ENCODE measurements at regions not wholly inside any gene's neighbourhood (a gene's known extent, or its start where the extent isn't known, plus 50 kb on each side); places are given as distances from the start of the nearest gene placed in this dataset.
A peak's percentile ranks its signal among the peaks of the same experiment; 100 is the strongest.
"Not testable (repeated sequence)": the region's sequence is repeated elsewhere in the genome, so short reads cannot be mapped to it uniquely, and the experiment has no call there.

- FAIRE-seq: peak; percentile 54
Measured at GRCh38 chr11:33957304-33957917, 65.5 kb upstream of the LMO2 start.

GRCh38 chr11:33956611-33957010 is 64.7 kb upstream of the LMO2 start:
- DNase-seq (ENCODE audit: insufficient read length) (no peak), FAIRE-seq (no peak)
- no peak for TF ChIP-seq POLR2AphosphoS5 (IDR thresholded peaks at IDR 0.05; ENCODE audit: low read depth, low read length)
- TF ChIP-seq TAF1 (IDR thresholded peaks at IDR 0.05; ENCODE audit: borderline replicate concordance, low read depth, low read length): no peak
- no peak for TF ChIP-seq POLR2A (IDR thresholded peaks at IDR 0.05; ENCODE audit: low read depth, low read length)

More at GRCh38 chr11:33957304-33957917, 65.5 kb upstream of the LMO2 start:
- no peak for TF ChIP-seq POLR2A (IDR thresholded peaks at IDR 0.05; ENCODE audit: low read depth, low read length)
- no peak for TF ChIP-seq TAF1 (IDR thresholded peaks at IDR 0.05; ENCODE audit: borderline replicate concordance, low read depth, low read length)
- TF ChIP-seq POLR2AphosphoS5 (IDR thresholded peaks at IDR 0.05; ENCODE audit: low read depth, low read length): no peak
- DNase-seq (ENCODE audit: insufficient read length): no peak

- DNase-seq (ENCODE audit: insufficient read length) (no peak), FAIRE-seq (no peak)
- TF ChIP-seq POLR2AphosphoS5 (IDR thresholded peaks at IDR 0.05; ENCODE audit: low read depth, low read length): no peak
- TF ChIP-seq TAF1 (IDR thresholded peaks at IDR 0.05; ENCODE audit: borderline replicate concordance, low read depth, low read length): no peak
- TF ChIP-seq POLR2A (IDR thresholded peaks at IDR 0.05; ENCODE audit: low read depth, low read length): no peak
Measured at GRCh38 chr11:33953289-33953688, 61.4 kb upstream of the LMO2 start.

- FAIRE-seq (no peak), DNase-seq (ENCODE audit: insufficient read length) (no peak)
- no peak for TF ChIP-seq POLR2AphosphoS5 (IDR thresholded peaks at IDR 0.05; ENCODE audit: low read depth, low read length)
- TF ChIP-seq POLR2A (IDR thresholded peaks at IDR 0.05; ENCODE audit: low read depth, low read length): no peak
- TF ChIP-seq TAF1 (IDR thresholded peaks at IDR 0.05; ENCODE audit: borderline replicate concordance, low read depth, low read length): no peak
Measured at GRCh38 chr11:33952805-33953204, 60.9 kb upstream of the LMO2 start.

- TF ChIP-seq POLR2AphosphoS5 (IDR thresholded peaks at IDR 0.05; ENCODE audit: low read depth, low read length): no peak
- TF ChIP-seq TAF1 (IDR thresholded peaks at IDR 0.05; ENCODE audit: borderline replicate concordance, low read depth, low read length): no peak
- no peak for TF ChIP-seq POLR2A (IDR thresholded peaks at IDR 0.05; ENCODE audit: low read depth, low read length)
- FAIRE-seq (peak; percentile 71), DNase-seq (ENCODE audit: insufficient read length) (no peak)
Measured at GRCh38 chr11:33949252-33949913, 57.5 kb upstream of the LMO2 start.

GRCh38 chr11:33948494-33948893 is 56.6 kb upstream of the LMO2 start:
- FAIRE-seq: peak; percentile 24
- TF ChIP-seq POLR2A (IDR thresholded peaks at IDR 0.05; ENCODE audit: low read depth, low read length) (no peak), TAF1 (IDR thresholded peaks at IDR 0.05; ENCODE audit: borderline replicate concordance, low read depth, low read length) (no peak), POLR2AphosphoS5 (IDR thresholded peaks at IDR 0.05; ENCODE audit: low read depth, low read length) (no peak)
- DNase-seq (ENCODE audit: insufficient read length): no peak

GRCh38 chr11:33947918-33948317 is 56.0 kb upstream of the LMO2 start:
- not testable (repeated sequence) for DNase-seq (ENCODE audit: insufficient read length); FAIRE-seq

GRCh38 chr11:33946930-33947329 is 55.1 kb upstream of the LMO2 start:
- FAIRE-seq: no peak
- DNase-seq (ENCODE audit: insufficient read length): no peak
- TF ChIP-seq POLR2A (IDR thresholded peaks at IDR 0.05; ENCODE audit: low read depth, low read length): no peak
- no peak for TF ChIP-seq TAF1 (IDR thresholded peaks at IDR 0.05; ENCODE audit: borderline replicate concordance, low read depth, low read length)
- TF ChIP-seq POLR2AphosphoS5 (IDR thresholded peaks at IDR 0.05; ENCODE audit: low read depth, low read length): no peak

GRCh38 chr11:33945481-33946268 is 53.8 kb upstream of the LMO2 start:
- DNase-seq (ENCODE audit: insufficient read length): no peak
- TF ChIP-seq TAF1 (IDR thresholded peaks at IDR 0.05; ENCODE audit: borderline replicate concordance, low read depth, low read length): no peak
- TF ChIP-seq POLR2AphosphoS5 (IDR thresholded peaks at IDR 0.05; ENCODE audit: low read depth, low read length): no peak
- TF ChIP-seq POLR2A (IDR thresholded peaks at IDR 0.05; ENCODE audit: low read depth, low read length): no peak
- FAIRE-seq: no peak

- TF ChIP-seq POLR2A (IDR thresholded peaks at IDR 0.05; ENCODE audit: low read depth, low read length): no peak
- no peak for TF ChIP-seq POLR2AphosphoS5 (IDR thresholded peaks at IDR 0.05; ENCODE audit: low read depth, low read length)
- no peak for TF ChIP-seq TAF1 (IDR thresholded peaks at IDR 0.05; ENCODE audit: borderline replicate concordance, low read depth, low read length)
- DNase-seq (ENCODE audit: insufficient read length) (no peak), FAIRE-seq (no peak)
Measured at GRCh38 chr11:33944693-33945424, 53.0 kb upstream of the LMO2 start.

- no peak for DNase-seq (ENCODE audit: insufficient read length)
- TF ChIP-seq TAF1 (IDR thresholded peaks at IDR 0.05; ENCODE audit: borderline replicate concordance, low read depth, low read length): no peak
- no peak for TF ChIP-seq POLR2A (IDR thresholded peaks at IDR 0.05; ENCODE audit: low read depth, low read length)
- no peak for TF ChIP-seq POLR2AphosphoS5 (IDR thresholded peaks at IDR 0.05; ENCODE audit: low read depth, low read length)
- peak; percentile 14 for FAIRE-seq
Measured at GRCh38 chr11:33944345-33944692, 52.4 kb upstream of the LMO2 start.

Measured in GM12892 (cell line).